K562 (cell line): ENCODE measurements at regions not wholly inside any gene's neighbourhood (a gene's known extent, or its start where the extent isn't known, plus 50 kb on each side); places are given as distances from the start of the nearest gene placed in this dataset.

Source experiments
- ATAC-seq: fragments of 200-7000 bp; cut with Tn5 transposase; 3 replicates; pipeline ENCODE4 v1.9.1; 2020; ENCODE audit warnings: moderate library complexity
- BruUV-seq: library from RNA; stranded (reverse); fragments of 400-500 nt; replicated peaks from 2 replicates; lab custom pipeline; 2021; lab: Mats Ljungman, UMichigan
- CTCF ChIA-PET: fragments of 300-600 bp; formaldehyde crosslinking; extraction: SDS; loops from one replicate; lab custom pipeline; 2021; ENCODE audit warnings: low intra/inter-chr PET ratio; lab: Yijun Ruan, JAX
- POLR2A ChIA-PET: fragments of 300-600, 350-650 bp; sonication (Branson Sonifier 250); formaldehyde crosslinking; extraction: SDS; loops from one replicate; lab custom pipeline; 2021; ENCODE audit warnings: antibody characterized with exemption, inconsistent platforms; lab: Yijun Ruan, JAX
- DNase-seq, 4 experiments: peaks; one replicate each; pipeline versions ENCODE4 v3.0.0 to v3.0.0-alpha.2; 2011 to 2018; ENCODE audit warnings: low spot score in 3 of 4, mixed read lengths in 3 of 4; ENCODE audit errors: extremely low read depth in 1 of 4
- FAIRE-seq: peaks from 2 replicates; lab custom pipeline; 2011; peaks lifted over from hg19 to GRCh38; lab: Jason Lieb, UNC
- H2AFZ ChIP-seq: 2 replicates; pipeline ENCODE4 v1.6.0; 2011; ENCODE audit warnings: low read depth, low read length, control low read depth, inconsistent platforms
- H3K27ac ChIP-seq: fragments of 200-600 bp; 3 replicates; pipeline ENCODE4 v1.8.0; 2011; ENCODE audit warnings: low read depth, mild to moderate bottlenecking, control low read depth, inconsistent platforms, low read length, moderate library complexity, mixed read lengths; ENCODE audit errors: extremely low read depth
- H3K27me3 ChIP-seq, 2 experiments: fragments of 300-600 bp in 1 of 2; 2 replicates in 1 of 2; 3 replicates in 1 of 2; pipeline versions ENCODE4 v1.6.0 to v1.8.0; 2011; ENCODE audit warnings: inconsistent platforms in 2 of 2, low read length in 2 of 2, mild to moderate bottlenecking in 1 of 2, mixed read lengths in 1 of 2, moderate library complexity in 1 of 2; ENCODE audit not compliant: control insufficient read depth in 2 of 2, insufficient read depth in 2 of 2
- H3K36me3 ChIP-seq: fragments of 300-600 bp; 3 replicates; pipeline ENCODE4 v1.8.0; 2011; ENCODE audit warnings: mild to moderate bottlenecking, low read length, inconsistent platforms; ENCODE audit not compliant: control insufficient read depth, insufficient read depth
- H3K4me1 ChIP-seq, 2 experiments: fragments of 200-600 bp in 1 of 2; replicated peaks in 1 of 2; 2 replicates in 1 of 2; 3 replicates in 1 of 2; pipeline versions ENCODE4 v1.5.1 to v1.8.0; 2011; ENCODE audit warnings: inconsistent platforms in 2 of 2, low read length in 2 of 2, mild to moderate bottlenecking in 1 of 2, mixed read lengths in 1 of 2, moderate library complexity in 1 of 2; ENCODE audit not compliant: control insufficient read depth in 2 of 2, insufficient read depth in 2 of 2
- H3K4me2 ChIP-seq: 2 replicates; pipeline ENCODE4 v1.6.1; 2011; ENCODE audit warnings: low read length, control low read depth, inconsistent platforms, mixed read lengths; ENCODE audit not compliant: insufficient read depth
- H3K4me3 ChIP-seq: fragments of 200-600 bp; sonication (generic), shearing (Covaris generic); 2 replicates; pipeline ENCODE4 v1.5.1; 2016; ENCODE audit warnings: control low read depth, inconsistent platforms
- H3K79me2 ChIP-seq: fragments of 200-600 bp; 3 replicates; pipeline ENCODE4 v1.8.0; 2011; ENCODE audit warnings: low read length, inconsistent platforms; ENCODE audit not compliant: control insufficient read depth, insufficient read depth
- H3K9ac ChIP-seq, 2 experiments: 2 replicates each; pipeline versions ENCODE4 v1.6.0 to v1.6.1; 2011; ENCODE audit warnings: low read depth in 2 of 2, low read length in 2 of 2, control low read depth in 1 of 2, inconsistent platforms in 1 of 2, mild to moderate bottlenecking in 1 of 2, mixed read lengths in 1 of 2; ENCODE audit not compliant: insufficient read depth in 1 of 2
- H3K9me1 ChIP-seq: one replicate; pipeline ENCODE4 v1.6.0; 2011; ENCODE audit warnings: inconsistent platforms, mild to moderate bottlenecking, low read length, moderate library complexity; ENCODE audit not compliant: control insufficient read depth, insufficient read depth
- H3K9me3 ChIP-seq: replicated peaks from 2 replicates; pipeline ENCODE4 v1.5.1; 2011; ENCODE audit warnings: low read depth, low read length, inconsistent platforms; ENCODE audit not compliant: control insufficient read depth, insufficient read depth
- H4K20me1 ChIP-seq: replicated peaks from 2 replicates; pipeline ENCODE4 v1.6.1; 2011; ENCODE audit warnings: low read length, inconsistent platforms, mixed read lengths; ENCODE audit not compliant: control insufficient read depth, insufficient read depth
- ATF4 ChIP-seq: fragments of 450-650 bp; formaldehyde crosslinking; IDR thresholded peaks from 2 replicates; pipeline ENCODE4 v1.4.0; 2022; ENCODE audit warnings: mild to moderate bottlenecking, moderate library complexity
- BRD4 ChIP-seq: fragments of 200-600 bp; sonication (generic); IDR thresholded peaks from 2 replicates; pipeline ENCODE4 v1.6.1; 2017; ENCODE audit warnings: inconsistent platforms
- CBX1 ChIP-seq: sonication (generic); IDR thresholded peaks from 2 replicates; pipeline ENCODE4 v1.6.1; 2016; ENCODE audit warnings: antibody characterized with exemption, low read depth, mild to moderate bottlenecking
- FOXP4 ChIP-seq: sonication (generic); formaldehyde crosslinking; IDR thresholded peaks from 2 replicates; pipeline ENCODE4 v1.8.0; 2022; ENCODE audit warnings: mild to moderate bottlenecking, missing genetic modification reagents, borderline replicate concordance
- GTF2A2 ChIP-seq: IDR thresholded peaks from 2 replicates; pipeline ENCODE4 v1.6.1; 2016; ENCODE audit warnings: mild to moderate bottlenecking, missing genetic modification characterization, missing compliant biosample characterization
- HSF4 ChIP-seq: fragments of 250-450 bp; sonication (Bioruptor Pico); IDR thresholded peaks from 2 replicates; pipeline ENCODE4 v2.1.2; 2022; ENCODE audit warnings: mild to moderate bottlenecking, moderate library complexity, borderline replicate concordance
- NFXL1 ChIP-seq: fragments of 450-650 bp; formaldehyde crosslinking; IDR thresholded peaks from 2 replicates; pipeline ENCODE4 v1.4.0; 2021; ENCODE audit warnings: mild to moderate bottlenecking
- NR2C1 ChIP-seq, 2 experiments: fragments of 450-650 bp; IDR thresholded peaks; 2 replicates each; pipeline ENCODE4 v1.6.1; 2017; ENCODE audit warnings: mild to moderate bottlenecking in 2 of 2, antibody characterized with exemption in 1 of 2, inconsistent platforms in 1 of 2, missing compliant biosample characterization in 1 of 2, missing genetic modification characterization in 1 of 2
- PCBP1 ChIP-seq: fragments of 200-400 bp; formaldehyde crosslinking; IDR thresholded peaks from 2 replicates; pipeline ENCODE4 v1.6.1; 2018; ENCODE audit warnings: mild to moderate bottlenecking, low read depth, low read length; ENCODE audit not compliant: poor library complexity, severe bottlenecking
- PRPF4 ChIP-seq: fragments of 200-400 bp; formaldehyde crosslinking; IDR thresholded peaks from one replicate; pipeline ENCODE4 v1.6.1; 2017; ENCODE audit warnings: low read length, low read depth, mild to moderate bottlenecking; ENCODE audit not compliant: insufficient read depth, poor library complexity, severe bottlenecking
- RAD21 ChIP-seq, 2 experiments: fragments of 250-450 bp in 1 of 2; fragments of 450-650 bp in 1 of 2; sonication (Bioruptor Pico) in 1 of 2; formaldehyde crosslinking in 1 of 2; IDR thresholded peaks in 1 of 2; conservative IDR thresholded peaks in 1 of 2; 2 replicates each; pipeline versions ENCODE4 v1.4.0 to v1.8.0; 2020 to 2022; ENCODE audit warnings: mild to moderate bottlenecking in 2 of 2, moderate library complexity in 1 of 2
- YY1 ChIP-seq, 3 experiments: IDR thresholded peaks; 2 replicates each; pipeline ENCODE4 v1.6.1; 2011; ENCODE audit warnings: low read length in 2 of 3, mild to moderate bottlenecking in 2 of 3, moderate library complexity in 2 of 3, borderline replicate concordance in 1 of 3, control low read depth in 1 of 3, low read depth in 1 of 3; ENCODE audit not compliant: insufficient read depth in 3 of 3, insufficient replicate concordance in 2 of 3, control insufficient read depth in 1 of 3, insufficient read length in 1 of 3; ENCODE audit errors: extremely low read depth in 1 of 3
- ZNF143 ChIP-seq: sonication (generic); formaldehyde crosslinking; IDR thresholded peaks from 2 replicates; pipeline ENCODE4 v1.9.0; 2022; ENCODE audit warnings: mild to moderate bottlenecking, missing genetic modification reagents
- ZNF449 ChIP-seq: fragments of 250-450 bp; sonication (Bioruptor Pico); IDR thresholded peaks from 2 replicates; pipeline ENCODE4 v1.8.0; 2022; ENCODE audit warnings: moderate library complexity, mild to moderate bottlenecking, inconsistent platforms
- WGBS: fragments of 100-300 bp; shearing (Covaris generic); methylation state at CpG from one replicate; pipeline ENCODE4 v1.1.6; 2016; ENCODE audit warnings: low coverage, mixed read lengths; ENCODE audit not compliant: insufficient coverage; ENCODE audit errors: missing lambda C conversion rate; 5-methylcytosine and 5-hydroxymethylcytosine counted together
- in situ Hi-C: fragments of 300-500 bp; cut with MboI; formaldehyde crosslinking; loops from 4 replicates; pipeline ENCODE4 v1.15.0; 2018; ENCODE audit warnings: inconsistent platforms, mixed read lengths
- intact Hi-C: fragments of 100-400 bp; cut with micrococcal nuclease; formaldehyde crosslinking; loops from 2 replicates; pipeline ENCODE4 v1.14.2; 2022

GRCh38 chr4:32625687-32626337 is 1905.6 kb downstream of the PCDH7 start:
- TF ChIP-seq PCBP1 (no peak), ATF4 (CRISPR knock-in tag) (no peak), CBX1 (no peak), NR2C1 (IDR thresholded peaks at IDR 0.05) (no peak), NR2C1 (tag; IDR thresholded peaks at IDR 0.05) (no peak), PRPF4 (no peak), ZNF449 (no peak), ZNF143 (CRISPR knock-in tag) (no peak), BRD4 (no peak), HSF4 (CRISPR knock-in tag) (no peak), NFXL1 (CRISPR knock-in tag) (no peak), FOXP4 (no peak), RAD21 (CRISPR knock-in tag; conservative IDR thresholded peaks at IDR 0.05 in 1 of 2, IDR thresholded peaks at IDR 0.05 in 1 of 2) (no peak), YY1 (IDR thresholded peaks at IDR 0.05; ENCODE audit: borderline replicate concordance in 1 of 3, control insufficient read depth in 1 of 3, extremely low read depth in 1 of 3, insufficient read depth in 3 of 3, insufficient read length in 1 of 3, insufficient replicate concordance in 2 of 3, low read depth in 1 of 3, low read length in 2 of 3) (no peak), GTF2A2 (no peak)
- H3K4me1 ChIP-seq: no peaks in the 10 kb centered on the region
- whole genome bisulfite sequencing: 0% methylated on average over 4 of the region's 4 CpGs
- no peak for ATAC-seq
- H4K20me1 ChIP-seq: no peaks in the 10 kb centered on the region
- no peaks in the 10 kb centered on the region for H3K79me2 ChIP-seq
- ChIA-PET POLR2A (no interaction called here), CTCF (no interaction called here)
- in situ Hi-C loops: no loop called here
- no peak overlapping the region for H3K4me2 ChIP-seq
- no peaks in the 10 kb centered on the region for H3K36me3 ChIP-seq
- H3K9ac ChIP-seq: no peak overlapping the region
- H3K9me3 ChIP-seq: no peaks in the 10 kb centered on the region; the same call in 1 of the 2 replicates
- no peak for DNase-seq
- H3K27me3 ChIP-seq: no peaks in the 10 kb centered on the region
- H2AFZ ChIP-seq: no peak overlapping the region
- intact Hi-C loops: no loop called here
- no peaks in the 10 kb centered on the region for H3K9me1 ChIP-seq
- BruUV-seq: no TSS peak
- H3K4me3 ChIP-seq: no peak overlapping the region
- no peak for FAIRE-seq
- no peak overlapping the region for H3K27ac ChIP-seq
